GM21576 (cell line): ENCODE measurements at regions not wholly inside any gene's neighbourhood (a gene's known extent, or its start where the extent isn't known, plus 50 kb on each side); places are given as distances from the start of the nearest gene placed in this dataset.

Experiments used
- ATAC-seq: cut with Tn5 transposase; IDR thresholded peaks from one replicate; pipeline ENCODE4 v1.9.1; 2021; ENCODE audit warnings: mild to moderate bottlenecking, moderate library complexity; ENCODE audit not compliant: unreplicated experiment

- ATAC-seq: no peak
Observed at GRCh38 chr16:48903039-48903438, 293.1 kb upstream of the N4BP1 start.

- ATAC-seq: no peak
Observed at GRCh38 chr16:48901712-48902374, 291.9 kb upstream of the N4BP1 start.

- ATAC-seq: no peak
Observed at GRCh38 chr16:48899500-48899899, 289.5 kb upstream of the N4BP1 start.

- no peak for ATAC-seq
Observed at GRCh38 chr16:48897698-48898205, 287.8 kb upstream of the N4BP1 start.

- ATAC-seq: no peak
Observed at GRCh38 chr16:48895142-48895541, 285.2 kb upstream of the N4BP1 start.

- no peak for ATAC-seq
Observed at GRCh38 chr16:48892893-48893292, 282.9 kb upstream of the N4BP1 start.

- ATAC-seq: no peak
Observed at GRCh38 chr16:48887646-48888210, 277.7 kb upstream of the N4BP1 start.

- ATAC-seq: no peak
Observed at GRCh38 chr16:48885471-48885870, 275.5 kb upstream of the N4BP1 start.

- no peak for ATAC-seq
Observed at GRCh38 chr16:48881272-48881671, 271.3 kb upstream of the N4BP1 start.

GRCh38 chr16:48879223-48880122 lies 269.5 kb upstream of the N4BP1 start:
- no peak for ATAC-seq

- no peak for ATAC-seq
Observed at GRCh38 chr16:48877946-48878345, 268.0 kb upstream of the N4BP1 start.

GRCh38 chr16:48870141-48870540 lies 260.2 kb upstream of the N4BP1 start:
- ATAC-seq: no peak

- no peak for ATAC-seq
Observed at GRCh38 chr16:48865520-48865919, 255.5 kb upstream of the N4BP1 start.

- no peak for ATAC-seq
Observed at GRCh38 chr16:48864055-48864454, 254.1 kb upstream of the N4BP1 start.

- ATAC-seq: no peak
Observed at GRCh38 chr16:48862087-48862532, 252.1 kb upstream of the N4BP1 start.

GRCh38 chr16:48860341-48860740 lies 250.4 kb upstream of the N4BP1 start:
- ATAC-seq: no peak

- ATAC-seq: no peak
Observed at GRCh38 chr16:48852951-48853350, 243.0 kb upstream of the N4BP1 start.

- no peak for ATAC-seq
Observed at GRCh38 chr16:48852458-48852857, 242.5 kb upstream of the N4BP1 start.

- no peak for ATAC-seq
Observed at GRCh38 chr16:48850097-48850770, 240.3 kb upstream of the N4BP1 start.

- no peak for ATAC-seq
Observed at GRCh38 chr16:48846277-48846676, 236.3 kb upstream of the N4BP1 start.

- ATAC-seq: no peak
Observed at GRCh38 chr16:48845261-48845660, 235.3 kb upstream of the N4BP1 start.
